ENCODE measurements at regions not wholly inside any gene's neighbourhood (a gene's known extent, or its start where the extent isn't known, plus 50 kb on each side); places are given as distances from the start of the nearest gene placed in this dataset.

DNA sequence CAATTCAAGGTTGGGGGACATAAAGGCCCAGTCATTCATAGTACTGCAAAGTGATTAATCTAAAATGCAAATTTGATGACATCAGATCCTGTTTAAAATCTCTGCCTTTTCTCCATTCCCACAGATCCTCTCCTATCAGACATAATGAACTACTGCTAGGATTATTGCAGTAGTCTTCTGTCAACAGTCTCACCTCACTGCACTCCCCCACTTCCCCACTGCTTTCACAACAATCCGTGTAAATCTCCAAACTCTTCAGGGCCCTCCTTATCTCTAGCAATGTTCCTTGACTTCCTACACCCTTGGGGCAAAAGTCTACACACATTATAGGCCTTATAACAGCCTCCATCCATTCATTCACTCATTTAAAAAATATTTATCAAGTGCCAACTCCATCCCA, 112.4 kb downstream of the KBTBD2 start:
- TF ChIP-seq POLR2A (IDR thresholded peaks at IDR 0.05) (no peak), CTCF (IDR thresholded peaks at IDR 0.05) (no peak)
